ENCODE measurements at regions not wholly inside any gene's neighbourhood (a gene's known extent, or its start where the extent isn't known, plus 50 kb on each side); places are given as distances from the start of the nearest gene placed in this dataset.

- no CpG with 5 or more reads among the region's 2 CpGs for WGBS (ENCODE audit: extremely low coverage, insufficient read length, low lambda C conversion rate)
- Histone ChIP-seq H2AFZ (ENCODE audit: low read length) (no peak overlapping the region), H3K18ac (ENCODE audit: insufficient read length, low read depth, low read length) (no peak overlapping the region), H3K9ac (ENCODE audit: extremely low read depth, insufficient read length, low read length) (no peak overlapping the region), H2BK120ac (ENCODE audit: low read depth, low read length, poor library complexity, severe bottlenecking) (no peak overlapping the region), H3K23ac (ENCODE audit: insufficient read length, low read depth, low read length) (no peak overlapping the region), H3K56ac (ENCODE audit: insufficient read length, low read depth, low read length) (no peak overlapping the region), H2BK12ac (ENCODE audit: insufficient read length, low read depth, low read length) (no peak overlapping the region), H3K23me2 (ENCODE audit: insufficient read length, low read depth, low read length, poor library complexity, severe bottlenecking) (no peaks in the 10 kb centered on the region), H2AK5ac (ENCODE audit: insufficient read length, low read length) (no peak overlapping the region), H3K27me3 (ENCODE audit: insufficient read depth, low read length) (no peaks in the 10 kb centered on the region; the same call in 1 of the 2 replicates), H3K9me3 (ENCODE audit: control insufficient read depth, low read depth, low read length) (peaks cover 7% of the 10 kb centered on the region), H2BK5ac (ENCODE audit: insufficient read length, low read length) (no peak overlapping the region), H4K20me1 (ENCODE audit: control insufficient read depth, insufficient read depth, insufficient read length) (no peaks in the 10 kb centered on the region), H4K5ac (ENCODE audit: insufficient read length, low read depth, low read length) (no peak overlapping the region), H3K4me1 (ENCODE audit: insufficient read depth, low read length) (peaks cover 2% of the 10 kb centered on the region; the same call in 1 of the 2 replicates), H3K79me2 (ENCODE audit: insufficient read depth, low read length) (no peaks in the 10 kb centered on the region), H2BK15ac (ENCODE audit: low read depth, low read length) (no peak overlapping the region), H3T11ph (ENCODE audit: low read length) (no peak overlapping the region), H3K79me1 (ENCODE audit: insufficient read depth, low read depth, low read length, poor library complexity, severe bottlenecking) (no peaks in the 10 kb centered on the region), H3K14ac (ENCODE audit: insufficient read depth, low read length) (no peak overlapping the region), H4K8ac (replicated peaks; ENCODE audit: insufficient read length, low read depth, low read length) (no peak overlapping the region), H3K4ac (ENCODE audit: low read depth, low read length) (no peak overlapping the region), H3K27ac (ENCODE audit: insufficient read length, low read depth, low read length) (no peak overlapping the region), H3K4me2 (ENCODE audit: insufficient read depth, insufficient read length, low read length) (no peak overlapping the region), H2BK20ac (ENCODE audit: low read depth, low read length, poor library complexity, severe bottlenecking) (no peak overlapping the region), H4K91ac (ENCODE audit: insufficient read length, low read depth, low read length) (no peak overlapping the region)
- H3K36me3 Mint-ChIP-seq (ENCODE audit: insufficient read depth in 1 of 3, low read depth in 3 of 3) = peaks cover 12 to 25% (median 14%) of the 10 kb centered on the region in 3 experiments; a peak in 5 of 7 replicates
- H3K4me1 Mint-ChIP-seq = peaks cover 8 to 10% of the 10 kb centered on the region in 2 experiments
- DNase-seq = no peak
- TF ChIP-seq CTCF (conservative IDR thresholded peaks at IDR 0.05) = no peak
- H3K27ac Mint-ChIP-seq = no peak overlapping the region
- no peaks in the 10 kb centered on the region for H3K27me3 Mint-ChIP-seq (ENCODE audit: low read depth)
- H3K4me3 Mint-ChIP-seq = no peak overlapping the region
- peaks cover 21 to 22% of the 10 kb centered on the region in 2 experiments for H3K9me3 Mint-ChIP-seq
These were observed 235.3 kb upstream of the NRIP1 start for GRCh38 chr21:15300131-15300530.
